Stimulated activated memory B cell treated with anti-CD40 and anti-IgM and Interleukin-4, amounts not matched to agents 10 μg/mL and 1 μg/mL and 100 μg/mL, for 72 hours (primary cell): ENCODE measurements at regions not wholly inside any gene's neighbourhood (a gene's known extent, or its start where the extent isn't known, plus 50 kb on each side); places are given as distances from the start of the nearest gene placed in this dataset.

Source experiments
- ATAC-seq: fragments of 150-1000 bp; cut with Tn5 transposase; 2 replicates; pipeline ENCODE4 v1.10.0; 2021
- H3K27ac Mint-ChIP-seq: one replicate; pipeline ENCODE4 v1.8.0; 2022; ENCODE audit warnings: mild to moderate bottlenecking, mixed read lengths
- H3K27me3 Mint-ChIP-seq: one replicate; pipeline ENCODE4 v1.8.0; 2022; ENCODE audit warnings: mixed read lengths
- H3K36me3 Mint-ChIP-seq: one replicate; pipeline ENCODE4 v1.8.0; 2022; ENCODE audit warnings: mixed read lengths
- H3K4me1 Mint-ChIP-seq: one replicate; pipeline ENCODE4 v1.8.0; 2022; ENCODE audit warnings: mixed read lengths
- H3K4me3 Mint-ChIP-seq: one replicate; pipeline ENCODE4 v1.8.0; 2022; ENCODE audit warnings: mild to moderate bottlenecking, moderate library complexity, mixed read lengths
- H3K9me3 Mint-ChIP-seq: one replicate; pipeline ENCODE4 v1.8.0; 2022; ENCODE audit warnings: mixed read lengths

DNA sequence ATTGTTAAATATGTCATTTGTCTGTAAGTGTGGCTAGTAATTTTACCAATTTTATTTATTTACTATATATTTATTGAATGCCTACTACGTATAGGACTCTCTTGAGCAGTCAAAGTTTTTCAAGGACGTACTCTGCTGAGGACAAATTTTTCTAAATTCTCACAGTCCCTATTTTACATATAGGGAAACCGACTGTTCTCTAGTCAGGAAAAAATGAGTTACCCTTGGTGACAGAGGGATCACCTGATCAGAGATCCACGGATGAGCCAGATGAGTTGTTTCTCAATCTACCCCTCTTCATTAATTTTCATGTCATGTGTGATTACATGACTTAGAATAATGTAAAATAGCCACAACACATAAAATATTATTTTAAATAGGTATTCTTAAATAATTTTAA lies 96.2 kb upstream of the SLC38A2 start:
- H3K4me1 Mint-ChIP-seq, result peaks cover 31% of the 10 kb centered on the region
- no peak overlapping the region for H3K4me3 Mint-ChIP-seq
- no peak overlapping the region for H3K27ac Mint-ChIP-seq
- H3K9me3 Mint-ChIP-seq, result no peaks in the 10 kb centered on the region
- H3K27me3 Mint-ChIP-seq, result no peaks in the 10 kb centered on the region
- ATAC-seq, result no peak
- H3K36me3 Mint-ChIP-seq, result peaks cover 4% of the 10 kb centered on the region

DNA sequence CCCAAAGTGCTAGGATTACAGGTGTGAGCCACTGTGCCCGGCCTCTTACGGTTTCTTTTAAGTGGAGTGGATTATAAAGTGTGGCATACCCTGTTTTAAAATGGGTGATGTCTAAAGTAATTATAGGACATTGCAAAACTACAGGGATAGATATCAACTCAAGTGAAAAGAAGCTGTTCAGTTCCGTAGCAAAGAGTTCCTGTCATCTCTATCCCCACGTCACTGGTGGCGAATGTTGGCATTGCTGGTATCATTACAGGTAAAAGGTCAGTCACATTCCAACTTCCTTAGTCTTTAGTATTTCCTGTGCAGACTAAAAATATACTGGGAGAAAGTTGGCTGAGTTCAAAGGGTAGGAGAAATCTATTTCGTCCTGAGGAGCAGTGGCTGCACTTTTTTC lies 95.6 kb upstream of the SLC38A2 start:
- Mint-ChIP-seq H3K4me3 (no peak overlapping the region), H3K9me3 (no peaks in the 10 kb centered on the region), H3K36me3 (peaks cover 4% of the 10 kb centered on the region), H3K4me1 (peaks cover 27% of the 10 kb centered on the region), H3K27ac (no peak overlapping the region), H3K27me3 (no peaks in the 10 kb centered on the region)
- no peak for ATAC-seq

GRCh38 chr12:46465307-46465706 lies 92.7 kb upstream of the SLC38A2 start:
- Mint-ChIP-seq H3K4me3 (no peak overlapping the region), H3K27ac (no peak overlapping the region), H3K4me1 (peaks cover 35% of the 10 kb centered on the region), H3K36me3 (peaks cover 4% of the 10 kb centered on the region), H3K27me3 (no peaks in the 10 kb centered on the region), H3K9me3 (no peaks in the 10 kb centered on the region)
- ATAC-seq, result no peak

DNA sequence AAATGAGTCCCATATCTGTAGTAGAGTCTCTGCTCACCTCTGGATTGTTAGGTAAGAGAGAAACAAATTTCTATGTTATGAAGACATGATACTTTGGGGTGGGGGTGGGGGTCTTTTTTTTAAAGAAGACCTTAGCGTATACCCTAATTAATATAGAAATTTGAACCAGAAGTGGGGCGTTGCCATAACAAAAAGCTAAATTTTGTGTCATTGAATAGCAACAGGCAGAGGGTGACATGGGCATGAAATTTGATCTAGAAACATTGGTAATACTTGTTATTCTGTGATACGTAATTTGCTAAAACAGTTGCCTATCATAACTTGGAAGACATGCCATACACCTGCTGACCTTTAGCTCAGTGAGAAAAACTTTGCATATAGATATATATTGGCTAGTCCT lies 92.3 kb upstream of the SLC38A2 start:
- H3K36me3 Mint-ChIP-seq, result no peaks in the 10 kb centered on the region
- H3K9me3 Mint-ChIP-seq, result no peaks in the 10 kb centered on the region
- H3K27ac Mint-ChIP-seq, result no peak overlapping the region
- H3K27me3 Mint-ChIP-seq, result no peaks in the 10 kb centered on the region
- no peak for ATAC-seq
- H3K4me3 Mint-ChIP-seq, result no peak overlapping the region
- peaks cover 35% of the 10 kb centered on the region for H3K4me1 Mint-ChIP-seq

- Mint-ChIP-seq H3K9me3 (no peaks in the 10 kb centered on the region), H3K27ac (no peak overlapping the region), H3K4me1 (peaks cover 46% of the 10 kb centered on the region), H3K27me3 (no peaks in the 10 kb centered on the region), H3K4me3 (no peak overlapping the region), H3K36me3 (no peaks in the 10 kb centered on the region)
- no peak for ATAC-seq
Measured at GRCh38 chr12:46462641-46463355, 90.2 kb upstream of the SLC38A2 start.

- Mint-ChIP-seq H3K4me3 (no peak overlapping the region), H3K4me1 (peaks cover 42% of the 10 kb centered on the region), H3K27ac (peak overlapping the region; percentile 89), H3K9me3 (no peaks in the 10 kb centered on the region), H3K36me3 (no peaks in the 10 kb centered on the region), H3K27me3 (no peaks in the 10 kb centered on the region)
- no peak for ATAC-seq
Measured at GRCh38 chr12:46461907-46462640, 89.5 kb upstream of the SLC38A2 start.

DNA sequence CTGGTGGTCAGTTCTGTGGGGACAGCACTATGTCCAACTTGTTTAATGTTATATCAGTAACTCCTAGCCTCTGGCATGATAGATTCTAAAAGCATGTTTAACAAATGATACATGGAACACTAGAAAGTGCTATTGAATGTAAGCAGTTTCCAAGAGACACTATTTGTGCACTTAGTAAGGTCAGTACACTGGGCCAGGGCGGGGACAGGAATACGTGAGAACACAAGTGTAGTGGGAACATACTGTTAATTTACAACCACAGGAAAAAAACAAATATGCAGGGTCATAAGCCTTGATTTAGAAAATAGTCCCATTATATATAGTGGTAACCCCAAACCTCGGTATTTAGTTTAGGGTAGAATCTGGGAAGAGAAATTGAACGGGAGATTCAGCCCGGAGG lies 88.9 kb upstream of the SLC38A2 start:
- H3K27ac Mint-ChIP-seq, result peak overlapping the region; percentile 89
- no peak for ATAC-seq
- no peaks in the 10 kb centered on the region for H3K27me3 Mint-ChIP-seq
- no peaks in the 10 kb centered on the region for H3K9me3 Mint-ChIP-seq
- H3K4me1 Mint-ChIP-seq, result peaks cover 40% of the 10 kb centered on the region
- no peak overlapping the region for H3K4me3 Mint-ChIP-seq
- H3K36me3 Mint-ChIP-seq, result no peaks in the 10 kb centered on the region

DNA sequence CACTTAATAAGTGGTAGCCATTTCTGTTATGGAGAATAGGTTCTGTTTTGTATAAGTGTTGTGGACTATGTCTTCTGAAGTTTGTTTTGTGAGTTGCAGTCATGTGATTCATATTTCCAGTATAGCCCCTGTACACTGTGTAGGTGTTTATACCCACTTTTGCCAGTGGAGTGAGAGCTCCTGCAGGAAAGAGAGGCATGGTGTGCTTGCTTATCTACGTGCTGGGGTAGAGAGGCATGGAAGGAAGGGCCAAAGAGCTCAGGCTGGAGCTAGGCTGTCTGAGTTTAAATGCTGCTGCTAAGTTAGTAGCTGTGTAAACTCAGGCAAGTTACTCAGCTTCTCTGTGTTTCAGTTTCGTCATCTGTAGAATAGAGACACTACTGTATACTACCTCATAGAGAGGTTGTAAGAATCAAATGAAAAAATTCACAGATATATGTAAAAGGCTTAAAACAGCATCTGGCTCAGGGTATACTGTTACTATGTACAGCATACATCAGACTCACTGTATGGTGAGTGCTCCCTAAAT lies 88.2 kb upstream of the SLC38A2 start:
- H3K4me3 Mint-ChIP-seq, result no peak overlapping the region
- ATAC-seq, result no peak
- peaks cover 43% of the 10 kb centered on the region for H3K4me1 Mint-ChIP-seq
- H3K9me3 Mint-ChIP-seq, result no peaks in the 10 kb centered on the region
- H3K27me3 Mint-ChIP-seq, result no peaks in the 10 kb centered on the region
- H3K27ac Mint-ChIP-seq, result peak overlapping the region; percentile 89
- peaks cover 2% of the 10 kb centered on the region for H3K36me3 Mint-ChIP-seq

DNA sequence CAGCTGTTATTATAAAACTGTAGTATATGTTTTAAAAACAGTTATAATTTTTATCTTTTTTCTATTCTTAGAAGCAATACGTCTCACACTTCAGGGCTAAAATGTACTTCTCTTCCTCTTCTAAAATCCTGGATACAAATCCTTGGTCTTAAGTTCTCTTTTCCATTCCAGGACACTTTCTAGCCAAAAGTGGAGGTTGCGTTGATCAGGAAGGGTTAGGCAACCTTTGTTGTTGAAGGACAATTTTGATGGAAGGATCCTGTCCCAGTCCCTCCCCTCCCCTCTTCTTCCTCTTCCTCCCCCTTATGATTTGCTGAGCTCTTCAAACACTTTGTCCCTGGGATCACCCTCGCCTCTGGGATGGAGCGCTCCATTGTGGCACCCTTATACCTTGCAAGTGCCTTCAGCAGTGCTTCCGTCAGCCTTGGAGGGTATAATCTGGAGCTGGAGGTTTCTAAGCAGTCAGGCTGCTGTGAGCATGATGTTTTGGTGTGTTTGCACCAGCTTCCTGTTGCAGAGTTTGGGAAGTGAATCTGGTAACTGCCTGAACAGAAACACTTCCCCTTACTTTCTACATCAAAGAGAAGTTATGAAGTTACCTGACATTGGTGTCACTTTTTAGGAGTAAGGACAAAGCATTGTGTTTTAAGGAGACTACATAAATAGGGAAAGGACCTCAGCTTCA lies 87.4 kb upstream of the SLC38A2 start:
- H3K36me3 Mint-ChIP-seq, result peaks cover 6% of the 10 kb centered on the region
- ATAC-seq, result peak; percentile 76
- H3K9me3 Mint-ChIP-seq, result no peaks in the 10 kb centered on the region
- H3K27ac Mint-ChIP-seq, result peak overlapping the region; percentile 89
- H3K27me3 Mint-ChIP-seq, result no peaks in the 10 kb centered on the region
- peak overlapping the region; percentile 73 for H3K4me3 Mint-ChIP-seq
- peaks cover 51% of the 10 kb centered on the region for H3K4me1 Mint-ChIP-seq

DNA sequence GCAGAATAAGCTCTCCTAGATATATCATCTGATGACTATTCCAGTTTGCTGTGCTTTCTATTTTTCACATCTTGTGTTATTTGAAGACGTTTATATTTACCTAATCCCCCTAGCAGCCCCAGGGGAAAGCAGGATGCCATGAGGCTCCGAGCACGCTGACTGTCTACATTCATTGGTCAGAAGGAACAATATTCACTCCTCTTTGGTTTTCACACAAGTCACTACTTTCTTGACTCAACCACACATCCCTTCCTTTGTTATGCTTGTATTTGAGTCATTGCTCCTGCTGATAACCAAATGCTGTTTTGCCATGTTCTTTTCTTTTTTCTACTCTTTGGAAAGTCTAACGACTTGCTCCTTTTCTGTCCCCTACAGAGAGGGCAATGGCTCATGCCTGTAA lies 86.5 kb upstream of the SLC38A2 start:
- peak overlapping the region; percentile 89 for H3K27ac Mint-ChIP-seq
- ATAC-seq, result no peak
- H3K4me1 Mint-ChIP-seq, result peaks cover 55% of the 10 kb centered on the region
- no peaks in the 10 kb centered on the region for H3K27me3 Mint-ChIP-seq
- no peaks in the 10 kb centered on the region for H3K9me3 Mint-ChIP-seq
- peak overlapping the region; percentile 2 for H3K4me3 Mint-ChIP-seq
- H3K36me3 Mint-ChIP-seq, result peaks cover 6% of the 10 kb centered on the region

- no peaks in the 10 kb centered on the region for H3K9me3 Mint-ChIP-seq
- peak overlapping the region; percentile 2 for H3K4me3 Mint-ChIP-seq
- H3K4me1 Mint-ChIP-seq, result peaks cover 55% of the 10 kb centered on the region
- H3K36me3 Mint-ChIP-seq, result peaks cover 6% of the 10 kb centered on the region
- H3K27ac Mint-ChIP-seq, result peak overlapping the region; percentile 89
- no peaks in the 10 kb centered on the region for H3K27me3 Mint-ChIP-seq
- peak; percentile 59 for ATAC-seq
Measured at GRCh38 chr12:46458500-46459102, 86.0 kb upstream of the SLC38A2 start.

DNA sequence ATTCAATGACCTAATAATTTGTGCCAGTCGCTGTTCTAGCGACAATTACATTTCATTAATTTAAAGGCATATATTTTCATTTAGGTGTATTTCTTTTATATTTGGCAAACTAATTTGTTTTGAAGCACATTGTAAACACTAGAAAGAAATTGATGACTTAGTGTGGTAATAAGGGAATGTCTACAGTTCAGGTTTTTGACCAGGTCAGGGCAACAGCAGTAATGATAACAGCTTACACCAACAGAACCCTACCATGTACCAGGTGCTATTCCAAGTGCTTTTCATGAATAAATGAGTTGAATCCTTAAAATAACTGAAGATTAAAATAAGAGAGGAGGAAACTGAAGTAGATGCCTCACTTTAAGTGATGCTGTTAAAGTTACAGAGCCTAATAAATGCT lies 85.4 kb upstream of the SLC38A2 start:
- Mint-ChIP-seq H3K27me3 (no peaks in the 10 kb centered on the region), H3K36me3 (peaks cover 6% of the 10 kb centered on the region), H3K4me3 (no peak overlapping the region), H3K4me1 (peaks cover 55% of the 10 kb centered on the region), H3K27ac (no peak overlapping the region), H3K9me3 (no peaks in the 10 kb centered on the region)
- ATAC-seq, result no peak

DNA sequence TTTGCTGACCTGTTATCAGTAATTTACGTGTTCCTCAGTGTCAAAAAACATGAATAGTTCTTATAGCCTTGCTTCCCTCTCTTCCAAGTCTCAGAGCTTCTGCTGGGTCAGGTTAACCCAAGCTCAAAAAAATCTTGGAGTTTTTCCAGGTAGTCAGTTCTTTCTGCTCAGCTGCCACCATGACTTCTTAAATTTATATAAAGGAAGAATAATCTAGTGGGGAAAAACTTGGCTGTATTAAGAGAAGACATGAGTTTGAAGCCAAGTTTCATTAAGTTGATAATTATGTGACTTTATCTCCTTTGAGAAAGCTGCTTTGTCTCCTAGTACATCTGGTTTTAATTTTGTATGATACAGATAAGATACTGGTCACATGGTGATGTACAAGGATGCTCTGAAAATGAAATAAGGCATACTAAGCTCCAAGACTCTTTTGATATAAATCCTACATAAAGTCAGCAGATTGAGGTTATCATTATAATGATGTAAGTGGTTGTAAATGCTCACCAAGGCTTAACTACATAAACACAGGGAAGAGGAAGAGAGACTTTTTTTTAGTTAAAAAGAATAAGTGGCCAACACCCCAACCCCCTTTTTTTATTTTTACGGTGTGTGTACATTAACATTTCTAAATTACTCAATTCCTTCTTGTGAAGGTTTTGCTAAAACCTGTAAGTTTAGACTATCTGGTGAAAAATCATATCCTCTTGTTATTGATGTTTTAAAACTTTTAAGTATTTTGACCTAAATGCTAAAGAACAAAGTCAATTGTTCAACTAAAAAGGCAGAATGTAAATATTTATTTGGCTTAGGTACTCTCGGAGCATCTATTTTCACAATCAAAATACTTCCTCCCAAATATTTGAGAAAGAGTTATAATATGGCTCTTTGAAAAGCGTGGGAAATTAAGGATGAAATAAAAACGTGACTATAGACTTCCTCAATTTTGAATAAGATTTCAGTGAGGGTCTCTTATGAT lies 84.1 kb upstream of the SLC38A2 start:
- Mint-ChIP-seq H3K4me3 (no peak overlapping the region), H3K9me3 (no peaks in the 10 kb centered on the region), H3K36me3 (peaks cover 6% of the 10 kb centered on the region), H3K27me3 (no peaks in the 10 kb centered on the region), H3K27ac (peak overlapping the region; percentile 67), H3K4me1 (peaks cover 54% of the 10 kb centered on the region)
- no peak for ATAC-seq

DNA sequence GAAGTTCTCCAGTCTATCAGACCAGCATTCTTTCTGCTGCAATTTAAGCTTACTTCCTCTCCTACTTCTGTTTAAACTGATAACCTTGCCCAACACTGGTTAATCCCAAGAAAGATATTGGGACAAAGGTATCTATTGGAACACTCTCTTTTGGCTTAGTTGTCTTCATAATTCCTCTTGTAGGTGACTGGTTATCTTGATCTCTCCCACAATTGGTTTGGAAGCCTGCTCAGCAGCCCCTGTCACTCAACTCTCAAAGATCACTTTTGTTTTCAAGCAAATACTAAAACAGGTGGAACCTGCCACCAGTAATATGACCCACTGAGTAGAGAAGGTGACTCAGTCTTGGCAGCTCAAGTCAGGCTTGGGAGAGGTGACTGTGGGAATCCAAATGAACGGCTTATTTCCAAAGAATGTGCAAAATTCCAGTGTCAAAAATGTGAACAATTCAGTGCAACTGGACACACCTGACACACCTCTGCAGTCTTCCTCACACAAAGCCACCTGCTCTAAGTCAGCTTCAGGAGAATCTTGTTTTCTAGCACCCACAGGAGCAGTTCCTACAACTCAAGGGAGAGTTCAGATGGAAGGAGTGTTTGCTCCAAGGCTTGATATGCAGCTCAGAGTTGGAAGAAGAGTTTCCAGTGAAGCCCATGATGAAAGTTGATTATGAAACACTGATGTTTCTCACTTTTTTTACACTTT lies 83.2 kb upstream of the SLC38A2 start:
- H3K27ac Mint-ChIP-seq, result peak overlapping the region; percentile 67
- H3K36me3 Mint-ChIP-seq, result peaks cover 6% of the 10 kb centered on the region
- H3K4me1 Mint-ChIP-seq, result peaks cover 52% of the 10 kb centered on the region
- H3K27me3 Mint-ChIP-seq, result no peaks in the 10 kb centered on the region
- no peak for ATAC-seq
- H3K9me3 Mint-ChIP-seq, result peaks cover 2% of the 10 kb centered on the region
- H3K4me3 Mint-ChIP-seq, result no peak overlapping the region
